ENCODE measurements at regions not wholly inside any gene's neighbourhood (a gene's known extent, or its start where the extent isn't known, plus 50 kb on each side); places are given as distances from the start of the nearest gene placed in this dataset.

DNA sequence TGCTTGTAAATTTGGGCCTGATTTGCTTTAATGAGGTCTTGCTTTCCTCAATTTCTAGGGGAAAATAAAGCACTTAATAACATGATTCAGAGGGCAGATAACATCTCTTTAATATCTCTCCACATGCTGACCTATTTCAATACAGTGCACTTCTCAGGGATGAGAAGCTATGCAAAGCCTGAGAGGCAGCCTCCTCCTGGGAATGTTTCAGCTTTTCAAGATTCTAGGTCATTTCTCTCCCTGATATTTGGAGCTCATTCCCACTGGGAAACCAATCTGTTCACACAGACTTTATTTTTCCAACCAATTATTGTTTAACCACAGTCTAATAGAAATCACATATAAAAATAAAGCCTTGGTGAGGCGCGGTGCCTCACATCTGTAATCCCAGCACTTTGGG is 67.0 kb upstream of the LSAMP start:
- Mint-ChIP-seq H3K4me1 (no peaks in the 10 kb centered on the region), H3K4me3 (no peak overlapping the region), H3K27me3 (ENCODE audit: insufficient read depth) (no peaks in the 10 kb centered on the region), H3K27ac (no peak overlapping the region), H3K36me3 (ENCODE audit: low read depth) (no peaks in the 10 kb centered on the region), H3K9me3 (no peaks in the 10 kb centered on the region)
- Histone ChIP-seq H3K9me3 (ENCODE audit: control insufficient read depth, low read length) (no peaks in the 10 kb centered on the region), H3K27me3 (ENCODE audit: control insufficient read depth, insufficient read depth, low read length, poor library complexity, severe bottlenecking) (no peaks in the 10 kb centered on the region), H3K9ac (ENCODE audit: extremely low read depth, low read length, poor library complexity, severe bottlenecking) (no peak overlapping the region), H3K36me3 (ENCODE audit: control insufficient read depth, insufficient read depth, low read length) (no peaks in the 10 kb centered on the region), H3K4me1 (ENCODE audit: control insufficient read depth, insufficient read depth, low read length) (no peaks in the 10 kb centered on the region), H3K4me3 (ENCODE audit: low read length) (no peak overlapping the region), H3K27ac (ENCODE audit: low read depth, low read length) (no peak overlapping the region)
- TF ChIP-seq CTCF (conservative IDR thresholded peaks at IDR 0.05) = no peak
- 94% methylated on average over 2 of the region's 2 CpGs; no CpG with 5 or more reads in 1 of the 2 experiments for WGBS, 2 experiments (ENCODE audit: insufficient coverage in 1 of 2, insufficient read length in 1 of 2)
- DNase-seq = no peak

DNA sequence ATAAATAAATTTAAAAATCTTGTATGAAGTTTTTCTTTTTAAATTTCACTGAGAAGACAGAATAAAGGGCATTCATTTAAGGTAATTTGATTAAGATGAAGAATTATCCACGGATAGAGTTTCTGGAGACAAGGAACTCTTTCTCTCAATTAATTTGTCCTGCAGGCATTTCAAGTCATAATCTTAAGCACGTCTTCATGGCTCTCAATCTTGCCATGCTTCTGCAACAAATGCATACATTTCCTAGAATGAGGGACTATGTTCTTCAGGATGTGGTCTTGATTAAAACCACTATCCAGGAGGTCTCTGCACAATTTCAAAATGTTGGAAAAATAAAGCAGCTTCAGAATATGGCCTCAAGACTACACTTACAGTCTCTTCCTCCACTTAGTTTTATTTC is 67.6 kb upstream of the LSAMP start:
- no peaks in the 10 kb centered on the region for H3K36me3 Mint-ChIP-seq (ENCODE audit: low read depth)
- H3K9me3 Mint-ChIP-seq = peaks cover 2% of the 10 kb centered on the region
- Histone ChIP-seq H3K9me3 (ENCODE audit: control insufficient read depth, low read length) (no peaks in the 10 kb centered on the region), H3K27me3 (ENCODE audit: control insufficient read depth, insufficient read depth, low read length, poor library complexity, severe bottlenecking) (no peaks in the 10 kb centered on the region), H3K36me3 (ENCODE audit: control insufficient read depth, insufficient read depth, low read length) (no peaks in the 10 kb centered on the region), H3K4me1 (ENCODE audit: control insufficient read depth, insufficient read depth, low read length) (no peaks in the 10 kb centered on the region), H3K9ac (ENCODE audit: extremely low read depth, low read length, poor library complexity, severe bottlenecking) (no peak overlapping the region), H3K4me3 (ENCODE audit: low read length) (no peak overlapping the region), H3K27ac (ENCODE audit: low read depth, low read length) (no peak overlapping the region)
- no peak for TF ChIP-seq CTCF (conservative IDR thresholded peaks at IDR 0.05)
- no peak overlapping the region for H3K27ac Mint-ChIP-seq
- H3K4me1 Mint-ChIP-seq = no peaks in the 10 kb centered on the region
- H3K27me3 Mint-ChIP-seq (ENCODE audit: insufficient read depth) = no peaks in the 10 kb centered on the region
- WGBS, 2 experiments (ENCODE audit: insufficient coverage in 1 of 2, insufficient read length in 1 of 2) = 67 to 77% methylated on average over 2 of the region's 2 CpGs
- H3K4me3 Mint-ChIP-seq = no peak overlapping the region
- no peak for DNase-seq

- H3K27ac Mint-ChIP-seq = no peak overlapping the region
- peaks cover 8% of the 10 kb centered on the region for H3K9me3 Mint-ChIP-seq
- Histone ChIP-seq H3K27ac (ENCODE audit: low read depth, low read length) (no peak overlapping the region), H3K4me1 (ENCODE audit: control insufficient read depth, insufficient read depth, low read length) (no peaks in the 10 kb centered on the region), H3K9ac (ENCODE audit: extremely low read depth, low read length, poor library complexity, severe bottlenecking) (no peak overlapping the region), H3K9me3 (ENCODE audit: control insufficient read depth, low read length) (no peaks in the 10 kb centered on the region), H3K4me3 (ENCODE audit: low read length) (no peak overlapping the region), H3K36me3 (ENCODE audit: control insufficient read depth, insufficient read depth, low read length) (no peaks in the 10 kb centered on the region), H3K27me3 (ENCODE audit: control insufficient read depth, insufficient read depth, low read length, poor library complexity, severe bottlenecking) (no peaks in the 10 kb centered on the region)
- H3K36me3 Mint-ChIP-seq (ENCODE audit: low read depth) = no peaks in the 10 kb centered on the region
- DNase-seq = no peak
- WGBS, 2 experiments (ENCODE audit: insufficient coverage in 1 of 2, insufficient read length in 1 of 2) = no CpG with 5 or more reads among the region's 2 CpGs
- no peaks in the 10 kb centered on the region for H3K4me1 Mint-ChIP-seq
- no peaks in the 10 kb centered on the region for H3K27me3 Mint-ChIP-seq (ENCODE audit: insufficient read depth)
- TF ChIP-seq CTCF (conservative IDR thresholded peaks at IDR 0.05) = no peak
- no peak overlapping the region for H3K4me3 Mint-ChIP-seq
Measured at GRCh38 chr3:116515973-116516372, 70.7 kb upstream of the LSAMP start.
